ENCODE measurements at regions not wholly inside any gene's neighbourhood (a gene's known extent, or its start where the extent isn't known, plus 50 kb on each side); places are given as distances from the start of the nearest gene placed in this dataset.

DNA sequence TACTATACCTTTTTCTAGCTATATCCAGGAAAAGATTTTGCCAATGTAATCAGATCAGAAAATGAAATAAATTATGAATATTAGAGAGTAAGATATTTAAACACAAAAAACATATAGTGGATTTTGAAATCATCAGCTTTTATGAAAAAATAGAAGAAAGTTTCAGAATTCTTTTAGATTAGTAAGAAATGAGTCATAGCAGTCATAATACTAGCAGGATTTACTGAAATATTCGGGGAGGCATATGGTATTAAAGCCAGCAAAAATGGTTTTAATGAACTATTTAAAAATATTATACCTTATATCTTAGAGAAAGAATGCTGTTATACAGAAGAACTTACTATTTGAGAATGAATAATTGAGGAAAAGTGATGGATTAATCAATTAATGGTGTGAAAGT lies 303.6 kb upstream of the NUDT12 start:
- TF ChIP-seq HDGF (IDR thresholded peaks at IDR 0.05; ENCODE audit: borderline replicate concordance) (no peak), FOXA1 (IDR thresholded peaks at IDR 0.05) (no peak), ZNF384 (IDR thresholded peaks at IDR 0.05) (no peak), CTBP1 (IDR thresholded peaks at IDR 0.05; ENCODE audit: borderline replicate concordance) (no peak), FOXM1 (IDR thresholded peaks at IDR 0.05; ENCODE audit: borderline replicate concordance) (no peak), FOXK2 (IDR thresholded peaks at IDR 0.05) (no peak), ELF4 (IDR thresholded peaks at IDR 0.05) (no peak), ARNT (IDR thresholded peaks at IDR 0.05) (no peak), SP1 (IDR thresholded peaks at IDR 0.05) (no peak)

Data from HEK293T (cell line).